BLaER1 treated with 17β-estradiol and CSF1 and Interleukin-3, amounts not matched to agents 10 nM and 100 nM (cell line): ENCODE measurements at regions not wholly inside any gene's neighbourhood (a gene's known extent, or its start where the extent isn't known, plus 50 kb on each side); places are given as distances from the start of the nearest gene placed in this dataset.
"Not testable (repeated sequence)": the region's sequence is repeated elsewhere in the genome, so short reads cannot be mapped to it uniquely, and the experiment has no call there.

Experiments used
- H3K27ac ChIP-seq, 11 experiments: shearing (Covaris generic); formaldehyde crosslinking; 2 replicates each; pipeline ENCODE4 v1.8.1; 2022
- H3K27me3 ChIP-seq, 11 experiments: shearing (Covaris generic); formaldehyde crosslinking; 2 replicates each; pipeline ENCODE4 v1.8.1; 2022
- H3K36me3 ChIP-seq, 11 experiments: shearing (Covaris generic); formaldehyde crosslinking; 2 replicates each; pipeline ENCODE4 v1.8.1; 2022
- H3K4me1 ChIP-seq, 10 experiments: shearing (Covaris generic); formaldehyde crosslinking; 2 replicates each; pipeline ENCODE4 v1.8.1; 2022
- H3K4me2 ChIP-seq, 11 experiments: shearing (Covaris generic); formaldehyde crosslinking; 2 replicates each; pipeline ENCODE4 v1.8.1; 2022
- H3K4me3 ChIP-seq, 10 experiments: shearing (Covaris generic); formaldehyde crosslinking; 2 replicates each; pipeline ENCODE4 v1.8.1; 2022
- H3K9ac ChIP-seq, 11 experiments: shearing (Covaris generic); formaldehyde crosslinking; 2 replicates each; pipeline ENCODE4 v1.8.1; 2022
- H3K9me3 ChIP-seq, 11 experiments: shearing (Covaris generic); formaldehyde crosslinking; replicated peaks in 1 of 11; 2 replicates each; pipeline ENCODE4 v1.8.1; 2022
- H4K20me1 ChIP-seq, 11 experiments: shearing (Covaris generic); formaldehyde crosslinking; 2 replicates each; pipeline ENCODE4 v1.8.1; 2022

DNA sequence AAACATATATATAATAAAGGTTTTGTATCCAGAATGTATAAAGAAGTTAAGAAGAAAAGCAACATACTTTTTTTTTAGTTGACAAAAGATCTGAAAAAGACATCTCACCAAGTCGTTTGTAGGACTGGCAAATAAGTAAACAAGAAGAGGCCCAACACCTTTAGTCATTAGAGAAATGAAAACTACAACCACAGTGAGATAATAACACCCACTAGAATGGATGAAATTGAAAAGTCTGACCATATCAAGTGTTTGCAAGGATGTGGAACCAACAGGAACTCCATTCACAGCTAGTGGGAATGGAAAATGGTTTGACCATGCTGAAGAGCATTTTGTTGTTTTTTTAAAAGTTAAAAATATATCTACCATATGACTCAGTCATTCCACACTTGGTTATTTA is 54.0 kb upstream of the PLGLB2 start:
- H4K20me1 ChIP-seq, H3K27ac ChIP-seq, H3K9ac ChIP-seq, H3K4me2 ChIP-seq, H3K9me3 ChIP-seq, H3K4me3 ChIP-seq, H3K4me1 ChIP-seq, H3K36me3 ChIP-seq, H3K27me3 ChIP-seq: not testable (repeated sequence)

DNA sequence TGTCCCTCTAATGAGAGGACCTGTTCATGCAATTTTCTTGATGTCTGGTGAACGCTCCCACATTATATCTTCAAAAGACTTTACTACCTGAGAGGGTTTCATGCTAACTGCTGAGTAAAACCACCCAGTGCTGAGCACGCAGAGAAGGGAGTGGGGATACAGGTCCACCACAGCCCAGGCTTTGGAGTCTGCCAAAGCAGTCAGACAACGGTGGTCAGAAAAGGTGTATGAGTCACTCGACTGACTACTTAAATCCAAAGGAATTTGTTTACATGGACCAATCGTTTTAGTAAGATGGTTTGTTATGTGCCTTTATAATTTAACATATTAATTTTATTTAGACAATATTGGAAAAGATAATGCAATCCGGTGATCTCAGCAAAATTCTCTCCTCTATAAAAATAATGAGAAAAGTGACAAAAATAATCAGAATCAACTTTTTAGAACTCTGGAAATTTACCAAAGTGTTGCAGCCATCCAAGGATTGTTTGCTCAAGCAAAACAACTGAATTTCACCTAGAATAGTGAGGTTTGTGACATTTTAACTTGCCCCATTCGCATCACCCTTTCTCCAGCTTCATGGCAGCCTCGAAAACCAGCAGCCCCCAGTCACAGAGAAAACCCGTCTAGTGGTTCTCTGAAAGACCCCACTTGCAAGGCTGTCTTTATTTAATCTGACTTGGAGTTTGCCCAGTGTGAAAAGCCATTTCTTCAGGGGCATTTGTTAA is 52.1 kb upstream of the PLGLB2 start:
- not testable (repeated sequence) for H3K9me3 ChIP-seq, H3K4me3 ChIP-seq, H3K27me3 ChIP-seq

More for the DNA sequence above, 52.1 kb upstream of the PLGLB2 start:
- H3K27ac ChIP-seq, H3K9ac ChIP-seq, H3K4me2 ChIP-seq, H4K20me1 ChIP-seq, H3K4me1 ChIP-seq, H3K36me3 ChIP-seq: not testable (repeated sequence)
